ENCODE measurements at regions not wholly inside any gene's neighbourhood (a gene's known extent, or its start where the extent isn't known, plus 50 kb on each side); places are given as distances from the start of the nearest gene placed in this dataset.

DNA sequence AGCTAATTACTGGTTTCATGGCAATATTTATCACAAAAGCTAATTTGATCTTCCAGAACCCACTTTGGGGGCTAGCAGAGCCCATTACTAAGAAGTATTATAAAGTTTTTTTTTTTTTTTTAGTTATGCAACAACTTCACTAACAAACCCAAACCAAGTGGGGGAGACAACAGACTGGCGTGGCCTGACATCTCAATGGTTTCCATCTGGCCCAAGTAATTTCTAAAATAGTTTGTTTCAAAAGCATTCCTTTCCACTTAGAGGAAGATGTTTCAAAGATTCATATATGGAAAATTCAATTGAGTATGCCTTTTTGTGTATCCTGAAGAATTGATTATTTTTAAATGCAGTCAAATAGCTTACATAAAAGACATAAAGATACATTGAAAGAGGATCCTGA is 367.1 kb downstream of the HRH4 start:
- peaks cover 0 to 14% (median 5%) of the 10 kb centered on the region in 3 donors for H3K27me3 ChIP-seq (ENCODE audit: control insufficient read depth in 3 of 3, insufficient read depth in 3 of 3, low read length in 3 of 3)
- no peaks in the 10 kb centered on the region for H3K36me3 ChIP-seq (ENCODE audit: control insufficient read depth in 3 of 3, insufficient read depth in 3 of 3, low read length in 3 of 3)

DNA sequence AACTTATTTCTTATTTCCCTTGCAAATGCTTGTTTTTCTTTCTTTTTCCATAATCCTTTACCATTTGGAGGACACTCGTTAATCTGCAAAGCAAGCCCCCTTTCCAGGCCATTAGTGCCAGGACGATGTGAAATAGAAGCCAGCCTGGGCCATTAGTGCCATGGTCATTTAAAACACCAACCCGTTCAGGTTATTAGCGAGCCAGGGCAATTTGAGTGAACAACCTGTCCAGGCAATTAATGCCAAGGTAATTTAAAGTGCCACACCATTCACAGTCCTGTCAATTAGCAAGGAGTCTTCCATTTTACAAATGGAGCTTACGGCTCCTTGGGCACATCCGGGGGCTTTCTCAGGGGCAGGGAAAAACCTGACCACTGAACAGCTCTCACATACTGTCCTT is 370.6 kb downstream of the HRH4 start:
- H3K4me1 ChIP-seq (ENCODE audit: control insufficient read depth in 3 of 3, insufficient read depth in 3 of 3, low read length in 3 of 3) = no peaks in the 10 kb centered on the region
- H3K27me3 ChIP-seq (ENCODE audit: control insufficient read depth in 3 of 3, insufficient read depth in 3 of 3, low read length in 3 of 3) = peaks cover 0 to 19% (median 8%) of the 10 kb centered on the region in 3 donors
- no peak overlapping the region for H3K9ac ChIP-seq (ENCODE audit: low read depth in 1 of 3, low read length in 3 of 3)

More for the DNA sequence above, 367.1 kb downstream of the HRH4 start:
- H3K4me1 ChIP-seq (ENCODE audit: control insufficient read depth in 3 of 3, insufficient read depth in 3 of 3, low read length in 3 of 3) = no peaks in the 10 kb centered on the region
- no peak overlapping the region for H3K4me3 ChIP-seq (ENCODE audit: low read length in 3 of 3)
- no peak overlapping the region for H3K27ac ChIP-seq (ENCODE audit: low read depth, low read length)
- no peak overlapping the region for H3K9ac ChIP-seq (ENCODE audit: low read depth in 1 of 3, low read length in 3 of 3)
- H3K9me3 ChIP-seq (ENCODE audit: control insufficient read depth in 3 of 3, low read length in 3 of 3) = no peaks in the 10 kb centered on the region

DNA sequence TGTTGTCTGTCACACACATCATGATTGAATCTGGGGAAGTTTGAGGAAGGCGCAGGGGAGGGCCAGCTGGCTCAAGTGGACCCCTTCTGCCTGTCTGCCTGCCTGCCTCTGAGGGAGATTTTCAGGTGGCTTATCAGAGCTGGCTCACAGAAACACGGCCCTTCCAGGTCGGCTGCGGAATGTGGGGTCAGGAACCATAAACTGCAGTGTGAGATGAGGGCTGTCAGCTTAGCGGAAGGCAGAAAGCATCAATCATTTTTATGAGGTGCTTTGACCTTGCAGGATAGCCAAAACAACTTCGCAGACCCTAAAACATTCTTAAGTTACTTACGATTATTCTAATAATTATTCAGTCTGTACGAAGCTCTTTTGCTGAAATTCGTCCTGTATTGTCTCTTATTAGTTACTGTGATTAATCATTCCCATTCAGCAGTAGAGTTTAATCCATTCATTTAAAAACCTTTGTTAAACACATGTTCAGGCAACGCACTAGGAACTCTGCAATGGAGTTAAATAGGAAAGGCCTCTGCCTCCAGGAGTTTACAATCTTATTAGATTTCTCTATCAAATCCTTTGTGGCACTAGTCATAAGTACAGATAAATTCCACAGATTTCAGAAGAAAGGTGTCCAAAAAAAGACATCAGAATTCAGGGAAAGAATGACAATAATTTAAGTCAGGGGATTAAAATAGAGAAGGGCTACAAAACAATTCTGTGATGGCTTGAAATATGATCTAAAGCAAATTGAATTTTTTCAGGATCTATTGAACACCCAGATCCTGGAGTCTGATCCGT is 371.6 kb downstream of the HRH4 start:
- H3K9me3 ChIP-seq (ENCODE audit: control insufficient read depth in 3 of 3, low read length in 3 of 3) = no peaks in the 10 kb centered on the region
- peaks cover 0 to 19% (median 8%) of the 10 kb centered on the region in 3 donors for H3K27me3 ChIP-seq (ENCODE audit: control insufficient read depth in 3 of 3, insufficient read depth in 3 of 3, low read length in 3 of 3)
- no peaks in the 10 kb centered on the region for H3K36me3 ChIP-seq (ENCODE audit: control insufficient read depth in 3 of 3, insufficient read depth in 3 of 3, low read length in 3 of 3)
- H3K4me3 ChIP-seq (ENCODE audit: low read length in 3 of 3) = no peak overlapping the region
- no peak overlapping the region for H3K27ac ChIP-seq (ENCODE audit: low read depth, low read length)
- no peak overlapping the region for H3K9ac ChIP-seq (ENCODE audit: low read depth in 1 of 3, low read length in 3 of 3)
- H3K4me1 ChIP-seq (ENCODE audit: control insufficient read depth in 3 of 3, insufficient read depth in 3 of 3, low read length in 3 of 3) = no peaks in the 10 kb centered on the region

More for the DNA sequence above, 370.6 kb downstream of the HRH4 start:
- Histone ChIP-seq H3K27ac (ENCODE audit: low read depth, low read length) (no peak overlapping the region), H3K9me3 (ENCODE audit: control insufficient read depth in 3 of 3, low read length in 3 of 3) (no peaks in the 10 kb centered on the region), H3K36me3 (ENCODE audit: control insufficient read depth in 3 of 3, insufficient read depth in 3 of 3, low read length in 3 of 3) (no peaks in the 10 kb centered on the region), H3K4me3 (ENCODE audit: low read length in 3 of 3) (no peak overlapping the region)

DNA sequence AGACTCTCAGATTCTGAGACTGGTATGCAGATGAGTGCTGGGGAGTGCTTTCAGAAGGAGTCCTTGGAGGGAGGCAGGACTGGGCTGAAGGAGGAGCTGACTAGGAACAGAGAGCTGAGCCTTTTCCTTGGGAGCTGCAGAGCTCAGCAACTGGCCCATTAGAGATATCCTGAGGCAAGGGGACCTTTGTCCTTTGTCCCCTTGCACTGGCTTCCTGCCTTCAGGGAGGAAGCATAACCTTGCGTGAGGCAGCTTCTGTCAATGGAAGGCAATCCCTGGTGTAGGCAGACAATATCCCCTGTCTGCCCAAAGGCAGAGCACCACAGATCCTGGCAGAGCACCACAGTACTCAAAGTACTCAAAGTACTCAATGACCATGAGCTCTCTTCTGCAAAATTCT is 375.3 kb downstream of the HRH4 start:
- H3K36me3 ChIP-seq (ENCODE audit: control insufficient read depth in 3 of 3, insufficient read depth in 3 of 3, low read length in 3 of 3) = no peaks in the 10 kb centered on the region
- H3K4me1 ChIP-seq (ENCODE audit: control insufficient read depth in 3 of 3, insufficient read depth in 3 of 3, low read length in 3 of 3) = no peaks in the 10 kb centered on the region
- no peak overlapping the region for H3K27ac ChIP-seq (ENCODE audit: low read depth, low read length)

DNA sequence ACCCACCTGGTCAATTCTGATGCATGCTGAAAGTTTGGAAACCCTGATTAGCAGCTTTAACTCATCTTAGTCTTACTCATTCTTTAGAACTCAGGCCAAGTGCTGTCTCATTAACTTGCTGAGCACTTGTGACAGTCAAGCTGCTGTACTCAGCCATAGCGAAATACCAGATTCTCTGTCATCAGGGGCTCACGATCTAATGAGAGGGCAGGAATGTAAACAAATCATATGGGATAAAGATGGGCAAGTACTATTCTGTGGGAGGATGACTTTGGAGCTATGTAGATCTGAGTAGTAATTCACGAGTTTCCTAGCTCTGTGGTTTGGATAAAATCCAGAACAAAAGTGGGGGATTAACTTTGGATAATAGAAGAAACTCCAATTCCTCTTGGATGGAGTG is 376.6 kb downstream of the HRH4 start:
- H3K4me3 ChIP-seq (ENCODE audit: low read length in 3 of 3) = no peak overlapping the region
- H3K4me1 ChIP-seq (ENCODE audit: control insufficient read depth in 3 of 3, insufficient read depth in 3 of 3, low read length in 3 of 3) = no peaks in the 10 kb centered on the region
- no peaks in the 10 kb centered on the region for H3K36me3 ChIP-seq (ENCODE audit: control insufficient read depth in 3 of 3, insufficient read depth in 3 of 3, low read length in 3 of 3)
- peaks cover 0 to 5% (median 4%) of the 10 kb centered on the region in 3 donors for H3K27me3 ChIP-seq (ENCODE audit: control insufficient read depth in 3 of 3, insufficient read depth in 3 of 3, low read length in 3 of 3)
- H3K27ac ChIP-seq (ENCODE audit: low read depth, low read length) = no peak overlapping the region
- no peaks in the 10 kb centered on the region for H3K9me3 ChIP-seq (ENCODE audit: control insufficient read depth in 3 of 3, low read length in 3 of 3)
- H3K9ac ChIP-seq (ENCODE audit: low read depth in 1 of 3, low read length in 3 of 3) = no peak overlapping the region

More for the DNA sequence above, 375.3 kb downstream of the HRH4 start:
- Histone ChIP-seq H3K9ac (ENCODE audit: low read depth in 1 of 3, low read length in 3 of 3) (no peak overlapping the region), H3K27me3 (ENCODE audit: control insufficient read depth in 3 of 3, insufficient read depth in 3 of 3, low read length in 3 of 3) (peaks cover 0 to 13% (median 8%) of the 10 kb centered on the region in 3 donors), H3K4me3 (ENCODE audit: low read length in 3 of 3) (no peak overlapping the region), H3K9me3 (ENCODE audit: control insufficient read depth in 3 of 3, low read length in 3 of 3) (no peaks in the 10 kb centered on the region)

DNA sequence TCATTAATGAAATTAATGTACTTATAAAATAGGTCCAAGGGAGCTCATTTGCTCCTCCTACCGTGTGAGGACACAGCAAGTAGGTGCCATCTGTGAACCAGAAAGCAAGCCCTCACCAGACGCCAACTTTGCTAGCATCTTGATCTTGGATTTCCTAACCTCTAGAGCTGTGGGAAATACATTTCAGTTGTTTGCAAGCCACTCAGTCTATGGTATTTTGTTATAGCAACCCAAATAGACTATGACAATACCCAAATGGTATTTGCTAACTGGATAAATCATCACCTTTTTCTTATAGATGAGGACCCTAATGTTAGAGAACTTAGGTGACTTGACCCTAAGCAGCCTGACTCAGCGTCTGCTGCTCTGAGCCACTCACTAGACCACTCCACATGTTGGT is 379.6 kb downstream of the HRH4 start:
- Histone ChIP-seq H3K27ac (ENCODE audit: low read depth, low read length) (no peak overlapping the region), H3K9ac (ENCODE audit: low read depth in 1 of 3, low read length in 3 of 3) (no peak overlapping the region), H3K27me3 (ENCODE audit: control insufficient read depth in 3 of 3, insufficient read depth in 3 of 3, low read length in 3 of 3) (peaks cover 0 to 5% (median 4%) of the 10 kb centered on the region in 3 donors), H3K9me3 (ENCODE audit: control insufficient read depth in 3 of 3, low read length in 3 of 3) (no peaks in the 10 kb centered on the region), H3K4me3 (ENCODE audit: low read length in 3 of 3) (no peak overlapping the region), H3K36me3 (ENCODE audit: control insufficient read depth in 3 of 3, insufficient read depth in 3 of 3, low read length in 3 of 3) (no peaks in the 10 kb centered on the region), H3K4me1 (ENCODE audit: control insufficient read depth in 3 of 3, insufficient read depth in 3 of 3, low read length in 3 of 3) (no peaks in the 10 kb centered on the region)

DNA sequence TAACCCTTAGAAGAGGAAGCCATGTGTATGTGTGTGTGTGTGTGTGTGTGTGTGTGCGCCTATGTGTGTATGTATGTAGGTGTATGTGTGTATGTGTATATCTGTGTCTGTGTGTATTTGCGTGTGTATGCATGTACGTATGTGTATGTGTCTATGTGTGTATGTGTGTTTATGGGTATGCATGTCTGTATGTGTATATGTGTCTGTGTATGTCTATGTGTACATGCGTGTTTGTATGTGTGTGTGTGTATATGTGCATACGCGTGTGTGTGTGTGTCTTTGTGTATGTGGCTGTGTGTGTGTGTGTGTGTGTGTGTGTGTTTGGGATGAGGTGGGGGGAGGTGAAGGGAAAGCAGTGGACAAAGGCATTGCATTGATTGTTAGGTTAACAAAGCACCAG is 380.2 kb downstream of the HRH4 start:
- Histone ChIP-seq H3K9me3 (ENCODE audit: control insufficient read depth in 3 of 3, low read length in 3 of 3) (no peaks in the 10 kb centered on the region), H3K4me1 (ENCODE audit: control insufficient read depth in 3 of 3, insufficient read depth in 3 of 3, low read length in 3 of 3) (no peaks in the 10 kb centered on the region), H3K4me3 (ENCODE audit: low read length in 3 of 3) (no peak overlapping the region)

DNA sequence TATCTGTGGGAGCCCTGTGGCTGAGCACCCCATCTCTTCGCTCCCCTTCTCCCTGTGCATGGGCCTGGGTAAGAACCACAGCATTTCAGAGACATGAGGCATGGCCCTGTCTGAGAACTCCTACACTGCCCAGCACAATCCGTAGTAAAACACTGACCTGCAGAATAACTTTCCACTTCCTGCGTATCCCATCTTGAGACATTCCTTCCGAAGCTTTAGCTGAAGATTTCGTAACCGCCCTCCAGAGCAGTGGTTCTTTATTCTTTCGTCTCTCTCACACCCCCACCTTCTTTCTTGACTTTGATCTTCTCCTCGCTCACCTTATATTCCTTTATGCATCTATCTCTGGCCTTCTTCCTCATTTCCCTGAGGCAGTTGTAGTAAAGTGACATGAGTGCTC is 381.1 kb downstream of the HRH4 start:
- Histone ChIP-seq H3K9me3 (ENCODE audit: control insufficient read depth in 3 of 3, low read length in 3 of 3) (no peaks in the 10 kb centered on the region), H3K36me3 (ENCODE audit: control insufficient read depth in 3 of 3, insufficient read depth in 3 of 3, low read length in 3 of 3) (no peaks in the 10 kb centered on the region), H3K27ac (ENCODE audit: low read depth, low read length) (no peak overlapping the region), H3K4me3 (ENCODE audit: low read length in 3 of 3) (no peak overlapping the region), H3K4me1 (ENCODE audit: control insufficient read depth in 3 of 3, insufficient read depth in 3 of 3, low read length in 3 of 3) (no peaks in the 10 kb centered on the region), H3K27me3 (ENCODE audit: control insufficient read depth in 3 of 3, insufficient read depth in 3 of 3, low read length in 3 of 3) (no peaks in the 10 kb centered on the region), H3K9ac (ENCODE audit: low read depth in 1 of 3, low read length in 3 of 3) (no peak overlapping the region)

More for the DNA sequence above, 380.2 kb downstream of the HRH4 start:
- Histone ChIP-seq H3K9ac (ENCODE audit: low read depth in 1 of 3, low read length in 3 of 3) (no peak overlapping the region), H3K27ac (ENCODE audit: low read depth, low read length) (no peak overlapping the region), H3K27me3 (ENCODE audit: control insufficient read depth in 3 of 3, insufficient read depth in 3 of 3, low read length in 3 of 3) (peaks cover 0 to 4% (median 3%) of the 10 kb centered on the region in 3 donors), H3K36me3 (ENCODE audit: control insufficient read depth in 3 of 3, insufficient read depth in 3 of 3, low read length in 3 of 3) (no peaks in the 10 kb centered on the region)

DNA sequence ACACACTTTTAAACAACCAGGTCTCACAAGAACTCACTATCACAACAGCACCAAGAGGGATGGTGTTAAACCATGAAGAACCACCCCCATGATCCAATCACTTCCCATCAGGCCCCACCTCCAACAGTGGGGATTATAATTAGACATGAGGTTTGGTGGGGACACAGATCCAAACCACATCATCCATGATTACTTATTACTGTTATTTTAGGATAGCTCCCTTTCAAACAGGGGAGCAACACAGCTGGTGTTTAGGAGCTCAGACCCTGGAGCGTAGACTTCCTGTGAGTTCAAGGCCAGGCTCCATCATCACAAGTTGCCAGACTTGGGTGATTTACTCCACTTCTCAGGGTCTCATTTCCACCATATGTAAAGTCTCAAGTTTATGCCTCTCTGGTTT is 382.7 kb downstream of the HRH4 start:
- Histone ChIP-seq H3K4me3 (ENCODE audit: low read length in 3 of 3) (no peak overlapping the region), H3K9ac (ENCODE audit: low read depth in 1 of 3, low read length in 3 of 3) (no peak overlapping the region), H3K9me3 (ENCODE audit: control insufficient read depth in 3 of 3, low read length in 3 of 3) (no peaks in the 10 kb centered on the region), H3K27ac (ENCODE audit: low read depth, low read length) (no peak overlapping the region), H3K4me1 (ENCODE audit: control insufficient read depth in 3 of 3, insufficient read depth in 3 of 3, low read length in 3 of 3) (no peaks in the 10 kb centered on the region), H3K36me3 (ENCODE audit: control insufficient read depth in 3 of 3, insufficient read depth in 3 of 3, low read length in 3 of 3) (no peaks in the 10 kb centered on the region), H3K27me3 (ENCODE audit: control insufficient read depth in 3 of 3, insufficient read depth in 3 of 3, low read length in 3 of 3) (peaks cover 0 to 3% (median 0%) of the 10 kb centered on the region in 3 donors)

DNA sequence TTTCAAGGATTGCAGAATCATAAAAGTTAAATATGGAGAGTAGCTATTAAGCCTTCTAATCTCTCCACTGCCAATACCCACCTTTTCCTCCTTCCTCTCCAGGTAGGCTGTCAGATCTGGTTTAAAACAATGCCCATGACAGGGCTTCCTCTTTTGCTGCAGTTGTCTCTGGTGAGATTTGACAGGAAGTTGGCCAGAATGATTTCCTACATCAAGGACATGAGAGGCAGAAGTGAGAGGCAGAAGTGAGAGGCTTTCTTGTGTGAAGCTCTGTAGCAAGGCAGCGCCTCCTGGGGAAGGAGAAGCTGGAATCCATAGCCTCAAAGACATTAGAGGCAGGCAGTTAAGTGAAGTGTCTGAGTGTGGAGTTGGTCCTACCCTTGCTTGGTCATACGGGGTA is 385.7 kb downstream of the HRH4 start:
- no peaks in the 10 kb centered on the region for H3K4me1 ChIP-seq (ENCODE audit: control insufficient read depth in 3 of 3, insufficient read depth in 3 of 3, low read length in 3 of 3)
- H3K4me3 ChIP-seq (ENCODE audit: low read length in 3 of 3) = no peak overlapping the region
- H3K27me3 ChIP-seq (ENCODE audit: control insufficient read depth in 3 of 3, insufficient read depth in 3 of 3, low read length in 3 of 3) = peaks cover 0 to 3% (median 0%) of the 10 kb centered on the region in 3 donors
- H3K9ac ChIP-seq (ENCODE audit: low read depth in 1 of 3, low read length in 3 of 3) = no peak overlapping the region
- H3K36me3 ChIP-seq (ENCODE audit: control insufficient read depth in 3 of 3, insufficient read depth in 3 of 3, low read length in 3 of 3) = no peaks in the 10 kb centered on the region
- H3K9me3 ChIP-seq (ENCODE audit: control insufficient read depth in 3 of 3, low read length in 3 of 3) = no peaks in the 10 kb centered on the region
- H3K27ac ChIP-seq (ENCODE audit: low read depth, low read length) = no peak overlapping the region

Measured in skeletal muscle tissue (tissue), 3 donors.